ENCODE measurements at regions not wholly inside any gene's neighbourhood (a gene's known extent, or its start where the extent isn't known, plus 50 kb on each side); places are given as distances from the start of the nearest gene placed in this dataset.

- no peak overlapping the region for H3K27ac ChIP-seq
- ATAC-seq (ENCODE audit: low FRiP score in 2 of 2) (no peak), DNase-seq (no peak)
- H3K9me3 ChIP-seq = no peaks in the 10 kb centered on the region
- H3K4me1 ChIP-seq = no peaks in the 10 kb centered on the region
- TF ChIP-seq CTCF (IDR thresholded peaks at IDR 0.05) (no peak), POLR2A (IDR thresholded peaks at IDR 0.05) (no peak), EP300 (IDR thresholded peaks at IDR 0.05) (no peak), POLR2AphosphoS5 (IDR thresholded peaks at IDR 0.05) (no peak)
- H3K4me3 ChIP-seq = no peak overlapping the region
- WGBS, 2 donors = 82% methylated on average over 5 to 6 of the region's 6 CpGs
- H3K36me3 ChIP-seq = no peaks in the 10 kb centered on the region
- H3K27me3 ChIP-seq = no peaks in the 10 kb centered on the region
Measured at GRCh38 chr9:88319936-88320747, 68.1 kb upstream of the SPIN1 start.

GRCh38 chr9:88313364-88314220 is 74.7 kb upstream of the SPIN1 start:
- ATAC-seq (ENCODE audit: low FRiP score in 2 of 2) (no peak), DNase-seq (no peak)
- Histone ChIP-seq H3K27me3 (no peaks in the 10 kb centered on the region), H3K27ac (no peak overlapping the region), H3K36me3 (no peaks in the 10 kb centered on the region), H3K4me1 (no peaks in the 10 kb centered on the region), H3K9me3 (no peaks in the 10 kb centered on the region), H3K4me3 (no peak overlapping the region)
- TF ChIP-seq POLR2A (IDR thresholded peaks at IDR 0.05) (no peak), EP300 (IDR thresholded peaks at IDR 0.05) (no peak), POLR2AphosphoS5 (IDR thresholded peaks at IDR 0.05) (no peak), CTCF (IDR thresholded peaks at IDR 0.05) (no peak)
- 79 to 82% methylated on average over 15 of the region's 15 CpGs for WGBS, 2 donors

DNA sequence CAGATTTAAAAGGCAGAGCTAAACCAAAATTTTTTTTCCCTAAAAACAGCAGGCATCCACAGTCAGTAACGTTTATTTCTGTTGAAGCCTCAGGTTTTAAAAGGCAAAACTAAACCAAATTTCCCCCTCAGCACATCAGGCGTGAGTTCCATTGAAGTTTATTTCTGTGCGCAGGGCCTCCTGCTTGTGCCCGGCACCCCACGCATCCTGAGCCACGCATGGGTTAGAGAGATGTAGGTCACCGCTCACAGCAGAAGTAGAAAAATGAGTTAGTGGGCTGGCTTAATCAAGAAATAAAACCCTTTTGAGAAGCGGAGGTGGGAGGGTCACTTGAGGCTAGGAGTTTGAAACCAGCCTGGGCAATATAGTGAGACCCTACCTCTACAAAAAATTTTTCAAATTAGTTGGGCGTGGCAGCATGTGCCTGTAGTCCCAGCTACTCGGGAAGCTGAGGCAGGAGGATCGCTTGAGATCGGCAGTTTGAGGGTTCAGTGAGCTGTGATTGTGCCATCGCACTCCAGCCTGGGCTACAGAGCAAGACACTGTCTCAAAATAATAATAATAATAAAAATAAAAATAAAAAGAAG is 75.6 kb upstream of the SPIN1 start:
- no peaks in the 10 kb centered on the region for H3K36me3 ChIP-seq
- H3K27me3 ChIP-seq = no peaks in the 10 kb centered on the region
- no peak for ATAC-seq (ENCODE audit: low FRiP score in 2 of 2)
- no peaks in the 10 kb centered on the region for H3K4me1 ChIP-seq
- no peak overlapping the region for H3K4me3 ChIP-seq
- 91 to 92% methylated on average over 13 of the region's 13 CpGs for WGBS, 2 donors
- DNase-seq = no peak
- no peak overlapping the region for H3K27ac ChIP-seq
- TF ChIP-seq CTCF (IDR thresholded peaks at IDR 0.05) (no peak), EP300 (IDR thresholded peaks at IDR 0.05) (no peak), POLR2AphosphoS5 (IDR thresholded peaks at IDR 0.05) (no peak), POLR2A (IDR thresholded peaks at IDR 0.05) (no peak)
- no peaks in the 10 kb centered on the region for H3K9me3 ChIP-seq

DNA sequence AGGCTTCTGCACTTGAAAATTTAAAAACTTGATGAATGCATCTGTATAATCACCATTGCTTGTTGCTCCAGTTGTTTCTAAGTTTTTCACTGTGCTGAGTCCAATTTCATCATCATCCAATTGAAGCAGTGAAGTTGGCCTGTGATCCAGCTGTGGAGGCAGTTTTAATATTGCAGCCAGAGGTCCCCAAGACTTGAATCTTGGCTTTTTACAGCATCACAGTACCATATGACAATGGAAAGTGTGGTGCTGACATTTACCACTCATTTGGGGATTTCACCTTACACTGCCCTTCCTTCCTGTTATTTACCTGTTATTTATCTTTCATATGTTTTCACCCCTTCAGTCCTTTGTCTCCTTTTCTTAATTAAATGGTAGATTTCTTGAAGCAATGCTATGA is 76.2 kb upstream of the SPIN1 start:
- ATAC-seq (ENCODE audit: low FRiP score in 2 of 2) (no peak), DNase-seq (no peak)
- H3K36me3 ChIP-seq = no peaks in the 10 kb centered on the region
- H3K4me1 ChIP-seq = no peaks in the 10 kb centered on the region
- H3K27me3 ChIP-seq = no peaks in the 10 kb centered on the region
- no peak overlapping the region for H3K4me3 ChIP-seq
- no peak overlapping the region for H3K27ac ChIP-seq
- H3K9me3 ChIP-seq = no peaks in the 10 kb centered on the region
- TF ChIP-seq CTCF (IDR thresholded peaks at IDR 0.05) (no peak), EP300 (IDR thresholded peaks at IDR 0.05) (no peak), POLR2A (IDR thresholded peaks at IDR 0.05) (no peak), POLR2AphosphoS5 (IDR thresholded peaks at IDR 0.05) (no peak)
